ENCODE measurements at regions not wholly inside any gene's neighbourhood (a gene's known extent, or its start where the extent isn't known, plus 50 kb on each side); places are given as distances from the start of the nearest gene placed in this dataset.

DNA sequence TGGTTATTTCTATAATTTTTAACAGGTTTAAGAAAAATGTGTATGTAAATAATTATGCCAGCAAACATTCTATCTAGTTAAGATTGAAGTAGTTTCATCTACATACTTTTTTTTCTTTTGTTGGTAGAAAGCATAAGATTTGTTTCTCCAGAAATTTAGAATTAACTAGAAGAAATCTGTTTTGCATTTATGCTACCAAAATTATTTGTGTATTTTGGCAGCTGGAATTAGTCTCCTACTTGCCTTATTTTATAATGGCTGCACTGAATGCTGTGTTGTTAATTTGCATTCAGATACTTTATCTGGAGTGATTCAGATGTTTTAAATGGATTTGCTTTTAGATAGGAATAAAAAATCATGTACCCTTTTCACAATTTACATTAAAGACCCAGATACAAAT, 100.2 kb upstream of the NAALADL2 start:
- H3K4me1 ChIP-seq = no peaks in the 10 kb centered on the region
- peaks cover 0 to 7% (median 0%) of the 10 kb centered on the region in 11 donors for H3K9me3 ChIP-seq

DNA sequence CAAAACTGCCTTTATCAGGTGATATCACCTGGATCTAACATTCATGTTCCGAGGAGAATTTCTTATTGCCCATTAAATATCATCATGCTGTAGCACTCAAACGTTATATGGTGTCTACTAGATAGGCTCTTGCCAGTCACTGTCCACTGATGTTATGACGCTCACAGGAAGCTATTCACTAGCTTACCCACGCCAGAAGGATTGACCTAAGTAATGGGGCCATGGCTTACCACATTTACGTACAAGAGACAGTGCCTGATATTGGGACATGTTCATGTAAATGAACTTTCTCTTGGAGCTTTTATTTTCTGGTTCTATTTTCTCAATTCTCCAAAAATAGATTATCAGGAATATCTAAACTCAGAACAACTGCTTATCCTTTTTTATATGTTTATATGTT, 91.7 kb upstream of the NAALADL2 start:
- H3K4me1 ChIP-seq = no peaks in the 10 kb centered on the region
- no peaks in the 10 kb centered on the region for H3K9me3 ChIP-seq
- H3K4me3 ChIP-seq = no peak overlapping the region
- H3K36me3 ChIP-seq = no peaks in the 10 kb centered on the region
- DNase-seq (no peak), ATAC-seq (no peak)
- no peak for TF ChIP-seq CTCF (IDR thresholded peaks at IDR 0.05)
- intact Hi-C loops (cut with DNase I) = no loop called here
- 61 to 69% methylated on average over 5 of the region's 5 CpGs for WGBS, 2 donors
- no peaks in the 10 kb centered on the region for H3K27me3 ChIP-seq
- H3K27ac ChIP-seq = no peak overlapping the region

More for the DNA sequence above, 100.2 kb upstream of the NAALADL2 start:
- no peak overlapping the region for H3K27ac ChIP-seq
- H3K4me3 ChIP-seq = no peak overlapping the region
- intact Hi-C loops (cut with DNase I) = no loop called here
- no peaks in the 10 kb centered on the region for H3K27me3 ChIP-seq
- ATAC-seq (no peak), DNase-seq (no peak)
- H3K36me3 ChIP-seq = no peaks in the 10 kb centered on the region
- TF ChIP-seq CTCF (IDR thresholded peaks at IDR 0.05) = no peak

DNA sequence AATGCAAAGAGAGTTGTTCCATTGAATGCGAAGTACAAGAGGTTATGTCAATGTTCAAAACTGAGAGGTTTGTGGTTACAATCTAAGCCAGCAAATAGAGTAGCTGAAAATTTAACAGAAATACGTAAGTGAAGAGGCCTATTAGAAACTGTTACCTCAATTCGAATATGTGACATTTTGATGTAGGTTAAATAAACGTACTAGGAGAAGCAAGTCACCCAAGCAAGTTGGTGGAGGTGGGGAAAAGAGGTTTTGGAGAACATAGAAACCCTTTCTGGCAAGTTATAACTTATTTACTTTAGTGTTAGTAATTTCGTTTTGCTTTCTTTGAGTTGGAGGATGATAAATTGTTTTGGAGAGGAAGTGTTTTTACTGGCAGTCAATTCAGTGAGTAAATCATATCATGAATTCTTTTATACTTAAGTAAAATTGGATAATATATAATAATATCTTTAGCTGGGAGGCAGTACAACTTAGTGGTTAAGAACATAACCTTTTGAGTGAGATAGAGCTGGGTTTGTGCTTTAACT, 91.2 kb upstream of the NAALADL2 start:
- Histone ChIP-seq H3K27ac (no peak overlapping the region), H3K36me3 (no peaks in the 10 kb centered on the region), H3K4me1 (no peaks in the 10 kb centered on the region), H3K27me3 (no peaks in the 10 kb centered on the region), H3K9me3 (no peaks in the 10 kb centered on the region), H3K4me3 (no peak overlapping the region)
- DNase-seq (no peak), ATAC-seq (no peak)
- intact Hi-C loops (cut with DNase I) = no loop called here
- 66 to 72% methylated on average over 5 of the region's 5 CpGs for WGBS, 2 donors
- no peak for TF ChIP-seq CTCF (IDR thresholded peaks at IDR 0.05)

DNA sequence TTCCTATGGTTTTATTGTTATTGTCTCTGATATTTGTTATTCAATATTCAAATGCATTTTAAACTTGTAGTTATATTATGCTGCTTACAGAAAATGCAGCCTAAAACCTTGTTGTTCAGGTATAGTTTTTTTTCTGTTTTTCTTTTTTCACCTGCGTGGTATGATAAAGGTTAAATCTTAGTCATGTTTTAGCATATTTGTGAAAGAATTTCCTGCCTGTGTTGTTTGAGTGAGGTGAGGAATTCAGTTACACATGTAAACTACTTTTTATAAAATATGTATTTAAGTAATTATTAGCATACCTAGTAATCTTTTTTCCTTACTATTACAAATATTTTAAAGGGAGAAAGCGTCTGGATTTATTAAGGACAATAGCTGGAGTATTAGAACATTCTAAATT, 90.0 kb upstream of the NAALADL2 start:
- no peak overlapping the region for H3K4me3 ChIP-seq
- no peak for TF ChIP-seq CTCF (IDR thresholded peaks at IDR 0.05)
- intact Hi-C loops (cut with DNase I) = no loop called here
- no peaks in the 10 kb centered on the region for H3K9me3 ChIP-seq
- ATAC-seq = no peak
- no peaks in the 10 kb centered on the region for H3K36me3 ChIP-seq
- no peak for DNase-seq
- no peaks in the 10 kb centered on the region for H3K27me3 ChIP-seq
- no peak overlapping the region for H3K27ac ChIP-seq
- WGBS, 2 donors = 89 to 91% methylated on average over 2 of the region's 2 CpGs
- no peaks in the 10 kb centered on the region for H3K4me1 ChIP-seq

Data from heart right ventricle (tissue), 16 donors.